ENCODE measurements at regions not wholly inside any gene's neighbourhood (a gene's known extent, or its start where the extent isn't known, plus 50 kb on each side); places are given as distances from the start of the nearest gene placed in this dataset.

DNA sequence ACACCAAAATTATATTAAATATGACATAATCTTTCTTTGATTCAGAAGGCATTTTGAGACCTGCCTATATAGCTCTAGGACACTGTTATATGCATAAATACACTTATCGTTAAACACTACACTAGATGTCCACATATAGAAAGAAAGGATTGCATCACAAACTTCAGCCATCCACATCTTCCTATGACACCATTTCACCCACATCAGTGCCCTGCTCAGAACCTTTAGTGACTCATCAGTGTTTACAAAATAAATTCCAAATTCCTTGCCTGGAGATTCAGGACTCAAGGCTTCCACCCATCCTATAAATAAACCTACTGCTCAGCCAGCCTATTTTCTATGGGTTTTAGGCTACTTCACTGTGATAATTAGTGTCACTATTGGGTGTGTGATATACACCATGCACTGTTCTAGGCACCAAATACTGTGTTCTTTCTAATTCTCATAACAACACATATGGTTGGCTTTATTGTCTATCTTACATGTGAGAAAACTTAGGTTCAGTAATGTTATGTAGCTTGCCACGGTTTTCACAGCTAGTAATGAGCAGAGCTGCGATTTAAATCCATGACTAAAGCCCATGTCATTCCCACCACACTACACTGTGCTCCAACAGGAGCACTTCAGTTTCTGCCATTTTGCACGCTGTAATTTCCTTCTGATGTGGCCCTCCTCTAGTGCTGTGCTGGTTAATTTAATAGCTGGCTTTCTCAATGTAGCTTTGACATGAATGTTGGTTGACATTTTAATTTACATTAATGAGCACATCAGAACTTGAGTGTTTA, 103.3 kb downstream of the SREK1 start:
- Mint-ChIP-seq H3K27ac (no peak overlapping the region), H3K4me3 (no peak overlapping the region), H3K4me1 (no peaks in the 10 kb centered on the region), H3K36me3 (no peaks in the 10 kb centered on the region), H3K9me3 (no peaks in the 10 kb centered on the region), H3K27me3 (no peaks in the 10 kb centered on the region)
- Histone ChIP-seq H3K36me3 (ENCODE audit: control insufficient read depth in 2 of 2, extremely low read depth in 1 of 2, insufficient read depth in 1 of 2, low read length in 1 of 2) (no peaks in the 10 kb centered on the region), H3K4me3 (ENCODE audit: control insufficient read depth in 1 of 2, extremely low read depth in 1 of 2, low read length in 1 of 2) (no peak overlapping the region), H3K27me3 (replicated peaks in 1 of 2; ENCODE audit: control insufficient read depth in 2 of 2, extremely low read depth in 1 of 2, insufficient read depth in 2 of 2, low read length in 1 of 2) (peaks cover 0 to 3% of the 10 kb centered on the region in 2 experiments), H3K27ac (ENCODE audit: low read length) (no peak overlapping the region), H3K4me1 (ENCODE audit: control insufficient read depth in 1 of 2, extremely low read depth in 1 of 2, insufficient read depth in 2 of 2, low read length in 2 of 2) (no peaks in the 10 kb centered on the region), H3K9me3 (no peaks in the 10 kb centered on the region)
- ChIA-PET POLR2A (interaction anchor here (0.6 to 0.8 kb wide), 2 partner anchors 596 to 729 kb away, joined by 3 read pairs; no protein-coding TSS in a partner anchor), CTCF (no interaction called here)
- DNase-seq (no peak), ATAC-seq (replicated peaks in 1 of 4) (no peak)
- no CpG with 5 or more reads among the region's 4 CpGs for WGBS (ENCODE audit: insufficient coverage)

DNA sequence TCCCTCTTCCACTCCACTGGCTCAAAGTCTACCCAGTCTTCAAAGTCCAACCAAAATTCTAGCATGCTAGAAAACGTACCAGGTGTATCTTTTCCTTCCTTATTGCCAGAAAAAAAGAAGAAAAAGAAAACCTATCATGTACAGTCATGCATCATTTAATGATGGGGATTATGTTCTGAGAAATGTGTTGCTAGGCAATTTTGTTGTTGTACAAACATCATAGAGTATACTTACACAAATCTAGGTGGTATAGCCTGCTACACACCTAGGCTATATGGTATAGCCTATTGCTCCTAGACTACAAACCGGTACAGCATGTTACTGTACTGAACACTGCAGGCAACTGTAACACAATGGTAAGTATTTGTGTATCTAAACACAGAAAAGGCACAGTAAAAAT, 104.8 kb downstream of the SREK1 start:
- H3K4me3 Mint-ChIP-seq: no peak overlapping the region
- no peaks in the 10 kb centered on the region for H3K36me3 Mint-ChIP-seq
- H3K9me3 Mint-ChIP-seq: no peaks in the 10 kb centered on the region
- ChIA-PET POLR2A (no interaction called here), CTCF (no interaction called here)
- Histone ChIP-seq H3K27me3 (replicated peaks in 1 of 2; ENCODE audit: control insufficient read depth in 2 of 2, extremely low read depth in 1 of 2, insufficient read depth in 2 of 2, low read length in 1 of 2) (peaks cover 0 to 3% of the 10 kb centered on the region in 2 experiments), H3K27ac (ENCODE audit: low read length) (no peak overlapping the region), H3K4me1 (ENCODE audit: control insufficient read depth in 1 of 2, extremely low read depth in 1 of 2, insufficient read depth in 2 of 2, low read length in 2 of 2) (no peaks in the 10 kb centered on the region), H3K36me3 (ENCODE audit: control insufficient read depth in 2 of 2, extremely low read depth in 1 of 2, insufficient read depth in 1 of 2, low read length in 1 of 2) (no peaks in the 10 kb centered on the region), H3K9me3 (no peaks in the 10 kb centered on the region), H3K4me3 (ENCODE audit: control insufficient read depth in 1 of 2, extremely low read depth in 1 of 2, low read length in 1 of 2) (no peak overlapping the region)
- H3K4me1 Mint-ChIP-seq: no peaks in the 10 kb centered on the region
- WGBS (ENCODE audit: insufficient coverage): no CpG with 5 or more reads among the region's 2 CpGs
- H3K27ac Mint-ChIP-seq: no peak overlapping the region
- no peak for DNase-seq
- no peaks in the 10 kb centered on the region for H3K27me3 Mint-ChIP-seq
- ATAC-seq (replicated peaks in 1 of 4): no peak

DNA sequence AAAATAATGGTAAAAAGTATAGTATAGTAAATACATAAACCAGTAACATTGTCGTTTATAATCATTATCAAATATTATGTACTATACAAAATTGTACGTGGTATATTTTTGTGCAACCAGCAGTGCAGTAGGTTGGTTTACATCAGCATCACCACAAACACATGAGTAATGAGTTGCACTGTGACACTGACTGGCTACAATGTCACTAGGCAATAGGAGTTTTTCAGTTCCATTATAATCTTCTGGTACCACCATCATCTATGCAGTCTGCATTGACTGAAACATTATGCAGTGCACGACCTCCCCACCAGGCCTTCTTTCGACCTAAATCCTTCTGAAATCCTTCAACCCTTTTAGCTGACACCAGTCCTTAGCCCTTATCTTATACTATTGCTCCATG, 105.8 kb downstream of the SREK1 start:
- H3K36me3 ChIP-seq (ENCODE audit: control insufficient read depth in 2 of 2, extremely low read depth in 1 of 2, insufficient read depth in 1 of 2, low read length in 1 of 2): no peaks in the 10 kb centered on the region
- 50% methylated on average over 2 of the region's 4 CpGs for WGBS (ENCODE audit: insufficient coverage)
- H3K4me3 ChIP-seq (ENCODE audit: control insufficient read depth in 1 of 2, extremely low read depth in 1 of 2, low read length in 1 of 2): no peak overlapping the region
- no peak overlapping the region for H3K4me3 Mint-ChIP-seq
- DNase-seq (no peak), ATAC-seq (replicated peaks in 1 of 4) (no peak)
- H3K4me1 ChIP-seq (ENCODE audit: control insufficient read depth in 1 of 2, extremely low read depth in 1 of 2, insufficient read depth in 2 of 2, low read length in 2 of 2): no peaks in the 10 kb centered on the region
- H3K36me3 Mint-ChIP-seq: no peaks in the 10 kb centered on the region
- ChIA-PET CTCF (no interaction called here), POLR2A (no interaction called here)
- no peaks in the 10 kb centered on the region for H3K27me3 Mint-ChIP-seq
- H3K27ac ChIP-seq (ENCODE audit: low read length): no peak overlapping the region
- no peak overlapping the region for H3K27ac Mint-ChIP-seq
- no peaks in the 10 kb centered on the region for H3K9me3 Mint-ChIP-seq
- H3K27me3 ChIP-seq (replicated peaks in 1 of 2; ENCODE audit: control insufficient read depth in 2 of 2, extremely low read depth in 1 of 2, insufficient read depth in 2 of 2, low read length in 1 of 2): peaks cover 0 to 3% of the 10 kb centered on the region in 2 experiments
- no peaks in the 10 kb centered on the region for H3K9me3 ChIP-seq
- H3K4me1 Mint-ChIP-seq: no peaks in the 10 kb centered on the region

DNA sequence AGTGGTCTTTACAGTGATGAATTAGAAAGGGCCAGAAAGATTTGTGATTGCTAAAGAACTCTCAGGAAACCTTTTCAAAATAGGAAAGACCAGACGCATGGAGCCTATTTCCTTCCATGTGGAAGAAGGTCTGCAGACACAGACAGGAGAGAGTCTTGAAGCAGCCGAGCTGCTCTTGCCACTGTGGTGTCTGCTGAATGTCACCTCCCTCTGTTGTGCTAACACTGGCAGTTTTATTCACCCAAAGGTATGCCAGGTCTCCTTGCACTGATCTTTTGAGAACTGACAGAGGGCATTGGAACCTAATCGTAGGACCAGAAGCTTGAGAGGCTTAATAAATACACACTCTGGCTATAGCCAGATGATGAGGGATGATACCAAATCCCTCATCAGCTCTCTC, 108.7 kb downstream of the SREK1 start:
- H3K4me3 Mint-ChIP-seq: no peak overlapping the region
- H3K27me3 Mint-ChIP-seq: no peaks in the 10 kb centered on the region
- peaks cover 0 to 6% (median 0%) of the 10 kb centered on the region in 3 donors for H3K4me1 Mint-ChIP-seq
- Histone ChIP-seq H3K27ac (ENCODE audit: low read length) (no peak overlapping the region), H3K27me3 (replicated peaks in 1 of 2; ENCODE audit: control insufficient read depth in 2 of 2, extremely low read depth in 1 of 2, insufficient read depth in 2 of 2, low read length in 1 of 2) (no peaks in the 10 kb centered on the region), H3K4me3 (ENCODE audit: control insufficient read depth in 1 of 2, extremely low read depth in 1 of 2, low read length in 1 of 2) (no peak overlapping the region), H3K9me3 (no peaks in the 10 kb centered on the region), H3K36me3 (ENCODE audit: control insufficient read depth in 2 of 2, extremely low read depth in 1 of 2, insufficient read depth in 1 of 2, low read length in 1 of 2) (no peaks in the 10 kb centered on the region), H3K4me1 (ENCODE audit: control insufficient read depth in 1 of 2, extremely low read depth in 1 of 2, insufficient read depth in 2 of 2, low read length in 2 of 2) (no peaks in the 10 kb centered on the region)
- ChIA-PET POLR2A (no interaction called here), CTCF (interaction anchor here in 1 of 2 donors (1.0 kb wide), 1 partner anchor 72 kb away, joined by 4 read pairs; no protein-coding TSS in a partner anchor)
- no peak overlapping the region for H3K27ac Mint-ChIP-seq
- no peaks in the 10 kb centered on the region for H3K36me3 Mint-ChIP-seq
- peaks cover 0 to 4% (median 0%) of the 10 kb centered on the region in 3 donors for H3K9me3 Mint-ChIP-seq
- ATAC-seq (replicated peaks in 1 of 4) (no peak), DNase-seq (no peak)
- 72% methylated on average over 2 of the region's 3 CpGs for WGBS (ENCODE audit: insufficient coverage)

DNA sequence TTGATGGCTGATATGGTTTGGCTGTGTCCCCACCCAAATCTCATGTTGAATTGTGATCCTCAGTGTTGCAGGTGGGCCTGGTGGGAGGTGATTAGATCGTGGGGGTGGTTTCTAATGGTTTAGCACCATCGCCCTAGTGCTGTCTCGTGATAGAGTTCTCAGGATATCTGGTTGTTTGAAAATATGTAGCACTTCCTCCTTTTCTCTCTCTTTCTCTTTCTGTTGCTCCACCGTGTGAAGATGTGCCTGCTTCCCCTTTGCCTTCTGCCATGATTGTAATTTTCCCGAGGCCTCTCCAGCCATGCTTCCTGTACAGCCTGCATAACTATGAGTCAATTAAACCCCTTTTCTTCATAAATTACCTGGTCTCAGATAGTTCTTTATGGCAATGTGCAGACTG, 111.6 kb downstream of the SREK1 start:
- ChIA-PET POLR2A (no interaction called here), CTCF (no interaction called here)
- H3K4me1 Mint-ChIP-seq: peaks cover 0 to 6% (median 0%) of the 10 kb centered on the region in 3 donors
- H3K9me3 Mint-ChIP-seq: peaks cover 0 to 4% (median 3%) of the 10 kb centered on the region in 3 donors
- no peaks in the 10 kb centered on the region for H3K27me3 ChIP-seq (replicated peaks in 1 of 2; ENCODE audit: control insufficient read depth in 2 of 2, extremely low read depth in 1 of 2, insufficient read depth in 2 of 2, low read length in 1 of 2)
- no peak overlapping the region for H3K4me3 ChIP-seq (ENCODE audit: control insufficient read depth in 1 of 2, extremely low read depth in 1 of 2, low read length in 1 of 2)
- no peak overlapping the region for H3K27ac Mint-ChIP-seq
- H3K4me3 Mint-ChIP-seq: no peak overlapping the region
- H3K9me3 ChIP-seq: no peaks in the 10 kb centered on the region
- no CpG with 5 or more reads among the region's 5 CpGs for WGBS (ENCODE audit: insufficient coverage)
- no peaks in the 10 kb centered on the region for H3K4me1 ChIP-seq (ENCODE audit: control insufficient read depth in 1 of 2, extremely low read depth in 1 of 2, insufficient read depth in 2 of 2, low read length in 2 of 2)
- no peak overlapping the region for H3K27ac ChIP-seq (ENCODE audit: low read length)
- ATAC-seq (replicated peaks in 1 of 4) (no peak), DNase-seq (no peak)
- H3K27me3 Mint-ChIP-seq: no peaks in the 10 kb centered on the region
- no peaks in the 10 kb centered on the region for H3K36me3 Mint-ChIP-seq
- no peaks in the 10 kb centered on the region for H3K36me3 ChIP-seq (ENCODE audit: control insufficient read depth in 2 of 2, extremely low read depth in 1 of 2, insufficient read depth in 1 of 2, low read length in 1 of 2)

DNA sequence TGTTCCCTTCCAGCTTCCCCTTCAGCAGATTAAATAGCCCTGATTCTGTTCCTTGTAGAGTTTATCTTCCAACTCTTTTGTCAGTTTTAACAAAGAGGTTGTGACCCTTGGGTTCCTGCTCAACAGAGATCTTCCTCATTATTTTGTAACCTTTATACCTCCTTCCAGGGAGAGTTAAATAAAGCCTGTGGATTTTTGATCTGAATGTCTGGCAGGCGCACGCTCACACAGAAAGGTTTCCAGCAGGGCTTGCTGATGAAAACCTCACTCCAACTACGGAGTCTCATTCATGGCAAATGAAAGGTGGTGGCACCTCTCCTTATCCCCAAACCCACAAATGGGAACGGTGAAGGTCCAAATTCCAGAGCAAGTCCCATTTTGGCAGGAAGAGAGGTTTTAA, 129.0 kb downstream of the SREK1 start:
- CTCF ChIA-PET: interaction anchor here in 1 of 2 donors (0.6 kb wide), 1 partner anchor 466 kb away, joined by 4 read pairs; no protein-coding TSS in a partner anchor
- WGBS (ENCODE audit: insufficient coverage): no CpG with 5 or more reads among the region's 4 CpGs
- POLR2A ChIA-PET: no interaction called here

More for the DNA sequence above, 129.0 kb downstream of the SREK1 start:
- Mint-ChIP-seq H3K4me1 (no peaks in the 10 kb centered on the region), H3K4me3 (no peak overlapping the region), H3K9me3 (no peaks in the 10 kb centered on the region), H3K27ac (no peak overlapping the region), H3K27me3 (peaks cover 14 to 29% of the 10 kb centered on the region in 2 donors), H3K36me3 (peaks cover 3% of the 10 kb centered on the region)
- no peak overlapping the region for H3K27ac ChIP-seq (ENCODE audit: low read length)
- DNase-seq: no peak
- no peaks in the 10 kb centered on the region for H3K4me1 ChIP-seq (ENCODE audit: control insufficient read depth in 1 of 2, extremely low read depth in 1 of 2, insufficient read depth in 2 of 2, low read length in 2 of 2)
- H3K27me3 ChIP-seq (replicated peaks in 1 of 2; ENCODE audit: control insufficient read depth in 2 of 2, extremely low read depth in 1 of 2, insufficient read depth in 2 of 2, low read length in 1 of 2): peaks cover 0 to 3% of the 10 kb centered on the region in 2 experiments
- ATAC-seq (replicated peaks in 1 of 4): no peak
- no peak overlapping the region for H3K4me3 ChIP-seq (ENCODE audit: control insufficient read depth in 1 of 2, extremely low read depth in 1 of 2, low read length in 1 of 2)
- H3K9me3 ChIP-seq: no peaks in the 10 kb centered on the region
- no peaks in the 10 kb centered on the region for H3K36me3 ChIP-seq (ENCODE audit: control insufficient read depth in 2 of 2, extremely low read depth in 1 of 2, insufficient read depth in 1 of 2, low read length in 1 of 2)
